Caco-2 (cell line): ENCODE measurements at regions not wholly inside any gene's neighbourhood (a gene's known extent, or its start where the extent isn't known, plus 50 kb on each side); places are given as distances from the start of the nearest gene placed in this dataset.

Experiments
- BruUV-seq: library from RNA; stranded (reverse); fragments of 400-500 nt; replicated peaks from 2 replicates; lab custom pipeline; 2021; lab: Mats Ljungman, UMichigan
- CTCF ChIA-PET: fragments of 300-600 bp; sonication (Branson Sonifier 250); formaldehyde crosslinking; loops from one replicate; lab custom pipeline; 2022; ENCODE audit warnings: antibody characterized with exemption; lab: Charles Lee
- POLR2A ChIA-PET: fragments of 300-600 bp; sonication (Branson Sonifier 250); formaldehyde crosslinking; loops from one replicate; lab custom pipeline; 2022; ENCODE audit warnings: antibody characterized with exemption; lab: Charles Lee
- DNase-seq, 2 experiments: peaks; one replicate each; pipeline versions ENCODE4 v3.0.0 to v3.0.0-alpha.2; 2020 to 2022
- H3K27me3 ChIP-seq: replicated peaks from 2 replicates; pipeline ENCODE4 v1.6.0; 2011; ENCODE audit warnings: low read length; ENCODE audit not compliant: control insufficient read depth, insufficient read depth
- H3K36me3 ChIP-seq: 2 replicates; pipeline ENCODE4 v1.5.1; 2011; ENCODE audit warnings: low read length; ENCODE audit not compliant: control insufficient read depth, insufficient read depth
- H3K4me1 ChIP-seq: fragments of 250-450 bp; sonication (Bioruptor Pico); 2 replicates; pipeline ENCODE4 v1.5.1; 2020; ENCODE audit warnings: mild to moderate bottlenecking
- H3K4me3 ChIP-seq: 2 replicates; pipeline ENCODE4 v1.5.1; 2011; ENCODE audit warnings: low read depth, mild to moderate bottlenecking, control low read depth, low read length
- H3K9me3 ChIP-seq: fragments of 250-450 bp; sonication (Bioruptor Pico); 2 replicates; pipeline ENCODE4 v1.5.1; 2020; ENCODE audit warnings: mild to moderate bottlenecking, moderate library complexity
- H3K27ac Mint-ChIP-seq: one replicate; pipeline ENCODE4 v1.8.0; 2022; ENCODE audit warnings: mixed read lengths; ENCODE audit not compliant: unreplicated experiment
- H3K27me3 Mint-ChIP-seq: one replicate; pipeline ENCODE4 v1.8.0; 2022; ENCODE audit warnings: mixed read lengths; ENCODE audit not compliant: insufficient read depth, unreplicated experiment
- H3K36me3 Mint-ChIP-seq: one replicate; pipeline ENCODE4 v1.8.0; 2022; ENCODE audit warnings: mild to moderate bottlenecking, mixed read lengths; ENCODE audit not compliant: insufficient read depth, unreplicated experiment
- H3K4me1 Mint-ChIP-seq: one replicate; pipeline ENCODE4 v1.8.0; 2022; ENCODE audit warnings: low read depth, mixed read lengths; ENCODE audit not compliant: unreplicated experiment
- H3K4me3 Mint-ChIP-seq: one replicate; pipeline ENCODE4 v1.8.0; 2022; ENCODE audit warnings: mild to moderate bottlenecking, moderate library complexity, mixed read lengths; ENCODE audit not compliant: unreplicated experiment
- H3K9me3 Mint-ChIP-seq: one replicate; pipeline ENCODE4 v1.8.0; 2022; ENCODE audit warnings: mixed read lengths; ENCODE audit not compliant: unreplicated experiment
- intact Hi-C: fragments of 100-400 bp; cut with micrococcal nuclease; formaldehyde crosslinking; loops from one replicate; pipeline ENCODE4 v1.10.0; 2022; ENCODE audit not compliant: unreplicated experiment
- TF ChIP-seq, protein P1 (sequence below), 2 experiments: fragments of 200-600 bp in 1 of 2; IDR thresholded peaks; 1 replicate in 1 of 2; 2 replicates in 1 of 2; pipeline versions ENCODE4 v1.5.1 to v1.8.0; 2011 to 2022; ENCODE audit warnings: antibody characterized with exemption in 1 of 2, control low read depth in 1 of 2, inconsistent platforms in 1 of 2, low read depth in 1 of 2, low read length in 1 of 2, mild to moderate bottlenecking in 1 of 2, moderate library complexity in 1 of 2; ENCODE audit not compliant: insufficient read depth in 1 of 2, severe bottlenecking in 1 of 2, unreplicated experiment in 1 of 2

- CTCF ChIA-PET = interaction anchor here (1.8 kb wide), 1 partner anchor 151 kb away, joined by 6 read pairs; no protein-coding TSS in a partner anchor
- intact Hi-C loops = no loop called here
- no peaks in the 10 kb centered on the region for H3K27me3 ChIP-seq
- POLR2A ChIA-PET = no interaction called here
- no peak overlapping the region for H3K27ac Mint-ChIP-seq
- peaks cover 11% of the 10 kb centered on the region for H3K27me3 Mint-ChIP-seq
- H3K4me1 Mint-ChIP-seq = no peaks in the 10 kb centered on the region
- H3K4me3 Mint-ChIP-seq = no peak overlapping the region
- no peaks in the 10 kb centered on the region for H3K36me3 ChIP-seq
- no peaks in the 10 kb centered on the region for H3K4me1 ChIP-seq
- DNase-seq = no peak
- no peak overlapping the region for H3K4me3 ChIP-seq
- peaks cover 2% of the 10 kb centered on the region for H3K9me3 Mint-ChIP-seq
- TF ChIP-seq, protein P1, sequence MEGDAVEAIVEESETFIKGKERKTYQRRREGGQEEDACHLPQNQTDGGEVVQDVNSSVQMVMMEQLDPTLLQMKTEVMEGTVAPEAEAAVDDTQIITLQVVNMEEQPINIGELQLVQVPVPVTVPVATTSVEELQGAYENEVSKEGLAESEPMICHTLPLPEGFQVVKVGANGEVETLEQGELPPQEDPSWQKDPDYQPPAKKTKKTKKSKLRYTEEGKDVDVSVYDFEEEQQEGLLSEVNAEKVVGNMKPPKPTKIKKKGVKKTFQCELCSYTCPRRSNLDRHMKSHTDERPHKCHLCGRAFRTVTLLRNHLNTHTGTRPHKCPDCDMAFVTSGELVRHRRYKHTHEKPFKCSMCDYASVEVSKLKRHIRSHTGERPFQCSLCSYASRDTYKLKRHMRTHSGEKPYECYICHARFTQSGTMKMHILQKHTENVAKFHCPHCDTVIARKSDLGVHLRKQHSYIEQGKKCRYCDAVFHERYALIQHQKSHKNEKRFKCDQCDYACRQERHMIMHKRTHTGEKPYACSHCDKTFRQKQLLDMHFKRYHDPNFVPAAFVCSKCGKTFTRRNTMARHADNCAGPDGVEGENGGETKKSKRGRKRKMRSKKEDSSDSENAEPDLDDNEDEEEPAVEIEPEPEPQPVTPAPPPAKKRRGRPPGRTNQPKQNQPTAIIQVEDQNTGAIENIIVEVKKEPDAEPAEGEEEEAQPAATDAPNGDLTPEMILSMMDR (IDR thresholded peaks at IDR 0.05; ENCODE audit: insufficient read depth in 1 of 2, low read depth in 1 of 2, low read length in 1 of 2, severe bottlenecking in 1 of 2, unreplicated experiment in 1 of 2) = no peak
- no peaks in the 10 kb centered on the region for H3K36me3 Mint-ChIP-seq
- H3K9me3 ChIP-seq = peaks cover 12% of the 10 kb centered on the region
- no TSS peak for BruUV-seq
Measured at GRCh38 chr11:123253911-123254310, 58.9 kb upstream of the CLMP start.

DNA sequence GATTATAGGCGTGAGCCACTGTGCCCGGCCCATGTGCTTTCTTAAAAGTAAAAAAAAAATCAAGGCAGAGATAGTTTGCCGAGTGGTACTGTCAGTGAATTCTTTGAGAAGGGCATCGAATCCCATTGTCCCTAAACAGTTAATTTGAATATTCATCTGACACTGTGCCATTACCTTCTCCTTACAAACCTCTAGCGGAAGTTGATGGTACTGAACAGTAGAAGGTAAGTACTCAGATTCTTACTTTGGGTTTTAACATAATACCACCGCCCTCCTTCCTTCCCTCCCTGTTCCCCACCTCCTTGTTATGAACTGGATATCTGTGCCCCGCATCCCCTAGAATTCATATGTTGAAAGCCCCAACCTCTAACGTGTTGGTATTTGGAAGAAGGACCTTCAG lies 58.2 kb upstream of the CLMP start:
- no peaks in the 10 kb centered on the region for H3K36me3 Mint-ChIP-seq
- ChIA-PET CTCF (no interaction called here), POLR2A (no interaction called here)
- intact Hi-C loops = no loop called here
- H3K27ac Mint-ChIP-seq = no peak overlapping the region
- Histone ChIP-seq H3K4me3 (no peak overlapping the region), H3K9me3 (peaks cover 5% of the 10 kb centered on the region), H3K36me3 (no peaks in the 10 kb centered on the region), H3K27me3 (no peaks in the 10 kb centered on the region), H3K4me1 (no peaks in the 10 kb centered on the region)
- H3K9me3 Mint-ChIP-seq = no peaks in the 10 kb centered on the region
- TF ChIP-seq, protein P1 (IDR thresholded peaks at IDR 0.05; ENCODE audit: insufficient read depth in 1 of 2, low read depth in 1 of 2, low read length in 1 of 2, severe bottlenecking in 1 of 2, unreplicated experiment in 1 of 2) = no peak
- no peak overlapping the region for H3K4me3 Mint-ChIP-seq
- H3K4me1 Mint-ChIP-seq = no peaks in the 10 kb centered on the region
- peaks cover 14% of the 10 kb centered on the region for H3K27me3 Mint-ChIP-seq
- no TSS peak for BruUV-seq
- DNase-seq = no peak

DNA sequence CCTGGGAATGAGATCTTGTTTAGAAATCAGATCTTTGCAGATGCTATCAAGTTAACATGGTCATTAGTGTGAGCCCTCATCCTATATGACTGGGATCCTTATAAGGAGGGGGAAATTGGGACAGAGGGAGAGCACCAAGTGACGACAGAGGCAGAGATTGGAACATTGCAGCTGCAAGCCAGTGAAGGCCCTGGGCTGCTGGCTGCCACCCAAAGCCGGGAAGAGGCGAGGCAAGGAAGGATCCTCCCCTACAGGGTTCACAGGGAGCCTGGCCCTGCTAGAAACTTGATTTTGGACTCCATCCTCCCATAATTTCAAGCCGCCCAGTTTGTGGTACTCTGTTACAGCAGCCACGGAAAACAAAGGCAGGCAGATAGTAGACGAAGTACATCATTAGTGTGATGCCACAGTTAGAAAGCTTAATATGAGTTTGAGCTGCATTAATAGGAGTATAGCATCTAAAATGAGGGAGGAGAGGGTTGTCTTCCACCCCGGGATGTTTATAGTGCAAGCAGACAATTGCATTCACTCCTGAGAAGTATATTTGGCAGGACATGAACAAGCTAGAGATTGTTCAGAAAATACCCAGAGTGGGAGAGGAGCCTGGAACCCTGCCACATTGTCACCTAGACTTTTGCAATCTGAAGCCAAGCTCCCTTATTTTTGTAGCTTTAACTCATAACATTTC lies 56.8 kb upstream of the CLMP start:
- Histone ChIP-seq H3K36me3 (no peaks in the 10 kb centered on the region), H3K27me3 (no peaks in the 10 kb centered on the region), H3K4me1 (no peaks in the 10 kb centered on the region), H3K9me3 (no peaks in the 10 kb centered on the region), H3K4me3 (no peak overlapping the region)
- DNase-seq = no peak
- ChIA-PET CTCF (interaction anchor here (0.6 to 3.4 kb wide), 6 partner anchors 9 to 149 kb away, joined by 3 to 10 read pairs (median 4); no protein-coding TSS in a partner anchor), POLR2A (no interaction called here)
- intact Hi-C loops = no loop called here
- TF ChIP-seq, protein P1 (IDR thresholded peaks at IDR 0.05; ENCODE audit: insufficient read depth in 1 of 2, low read depth in 1 of 2, low read length in 1 of 2, severe bottlenecking in 1 of 2, unreplicated experiment in 1 of 2) = no peak
- no peak overlapping the region for H3K4me3 Mint-ChIP-seq
- H3K27me3 Mint-ChIP-seq = peaks cover 17% of the 10 kb centered on the region
- BruUV-seq = no TSS peak
- H3K4me1 Mint-ChIP-seq = no peaks in the 10 kb centered on the region
- H3K27ac Mint-ChIP-seq = no peak overlapping the region
- no peaks in the 10 kb centered on the region for H3K36me3 Mint-ChIP-seq
- no peaks in the 10 kb centered on the region for H3K9me3 Mint-ChIP-seq
